Sigmoid colon (tissue), 3 donors: ENCODE measurements at regions not wholly inside any gene's neighbourhood (a gene's known extent, or its start where the extent isn't known, plus 50 kb on each side); places are given as distances from the start of the nearest gene placed in this dataset.

Experiments used
- POLR2A ChIP-seq, 2 donors: fragments of 450-650 bp; IDR thresholded peaks; one replicate each; pipeline ENCODE4 v1.6.1; 2016; ENCODE audit warnings: antibody characterized with exemption in 2 of 2, mild to moderate bottlenecking in 2 of 2, moderate library complexity in 2 of 2
- TF ChIP-seq, protein P1 (sequence below), 4 experiments: fragments of 450-650 bp in 3 of 4; fragments of 200-600 bp in 1 of 4; IDR thresholded peaks; one replicate each; pipeline ENCODE4 v1.5.1; 2016 to 2019; ENCODE audit warnings: antibody characterized with exemption in 4 of 4, mild to moderate bottlenecking in 3 of 4, moderate library complexity in 2 of 4

DNA sequence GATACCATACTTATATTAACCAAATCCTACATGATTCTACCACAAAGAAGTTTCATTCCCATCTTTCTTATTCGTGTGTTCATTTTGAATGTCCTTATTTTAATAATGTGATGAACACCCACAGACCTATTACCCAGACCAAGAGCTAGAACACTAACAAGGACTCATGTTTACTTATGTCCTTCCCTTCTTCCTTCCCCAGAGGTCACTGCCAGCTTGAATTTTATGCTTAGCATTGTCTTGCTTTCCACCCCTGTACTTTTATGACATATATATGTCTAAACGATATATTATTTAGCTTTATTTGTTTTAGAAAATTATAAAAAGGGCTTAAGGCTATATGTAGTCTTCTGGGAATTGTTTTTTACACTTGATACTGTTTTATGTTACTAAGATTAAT lies 238.6 kb downstream of the LRIG3 start:
- TF ChIP-seq, protein P1, sequence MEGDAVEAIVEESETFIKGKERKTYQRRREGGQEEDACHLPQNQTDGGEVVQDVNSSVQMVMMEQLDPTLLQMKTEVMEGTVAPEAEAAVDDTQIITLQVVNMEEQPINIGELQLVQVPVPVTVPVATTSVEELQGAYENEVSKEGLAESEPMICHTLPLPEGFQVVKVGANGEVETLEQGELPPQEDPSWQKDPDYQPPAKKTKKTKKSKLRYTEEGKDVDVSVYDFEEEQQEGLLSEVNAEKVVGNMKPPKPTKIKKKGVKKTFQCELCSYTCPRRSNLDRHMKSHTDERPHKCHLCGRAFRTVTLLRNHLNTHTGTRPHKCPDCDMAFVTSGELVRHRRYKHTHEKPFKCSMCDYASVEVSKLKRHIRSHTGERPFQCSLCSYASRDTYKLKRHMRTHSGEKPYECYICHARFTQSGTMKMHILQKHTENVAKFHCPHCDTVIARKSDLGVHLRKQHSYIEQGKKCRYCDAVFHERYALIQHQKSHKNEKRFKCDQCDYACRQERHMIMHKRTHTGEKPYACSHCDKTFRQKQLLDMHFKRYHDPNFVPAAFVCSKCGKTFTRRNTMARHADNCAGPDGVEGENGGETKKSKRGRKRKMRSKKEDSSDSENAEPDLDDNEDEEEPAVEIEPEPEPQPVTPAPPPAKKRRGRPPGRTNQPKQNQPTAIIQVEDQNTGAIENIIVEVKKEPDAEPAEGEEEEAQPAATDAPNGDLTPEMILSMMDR (IDR thresholded peaks at IDR 0.05), result no peak
- no peak for TF ChIP-seq POLR2A (IDR thresholded peaks at IDR 0.05)
